Ovary (tissue), 7 donors: ENCODE measurements at regions not wholly inside any gene's neighbourhood (a gene's known extent, or its start where the extent isn't known, plus 50 kb on each side); places are given as distances from the start of the nearest gene placed in this dataset.

ENCODE experiments used
- DNase-seq, 5 donors: peaks; one replicate each; pipeline ENCODE4 v3.0.0-alpha.2; 2019 to 2020
- H3K27ac ChIP-seq, 2 donors: fragments of 200-600 bp; one replicate each; pipeline versions ENCODE4 v1.5.1 to v1.8.0; 2019 to 2022
- H3K27me3 ChIP-seq: fragments of 200-600 bp; one replicate; pipeline ENCODE4 v1.8.0; 2022
- H3K36me3 ChIP-seq: fragments of 200-600 bp; sonication (generic); one replicate; pipeline ENCODE4 v1.5.1; 2019
- H3K4me1 ChIP-seq: one replicate; pipeline ENCODE4 v1.8.1; 2013; ENCODE audit warnings: mild to moderate bottlenecking, moderate library complexity; ENCODE audit not compliant: insufficient read depth
- H3K4me3 ChIP-seq: fragments of 200-600 bp; sonication (generic); one replicate; pipeline ENCODE4 v1.5.1; 2017
- H3K9me3 ChIP-seq, 2 donors: fragments of 200-600 bp in 1 of 2; sonication (generic) in 1 of 2; one replicate each; pipeline versions ENCODE4 v1.5.1 to v1.8.1; 2013 to 2019; ENCODE audit warnings: mild to moderate bottlenecking in 1 of 2, moderate library complexity in 1 of 2
- EP300 ChIP-seq: sonication (generic); formaldehyde crosslinking; IDR thresholded peaks from one replicate; pipeline ENCODE4 v1.6.1; 2017; ENCODE audit warnings: antibody characterized with exemption
- POLR2A ChIP-seq: fragments of 450-650 bp; IDR thresholded peaks from one replicate; pipeline ENCODE4 v1.6.1; 2017; ENCODE audit warnings: antibody characterized with exemption, mild to moderate bottlenecking, moderate library complexity
- WGBS, 3 donors: extraction: QIAGEN DNeasy Blood & Tissue Kit in 1 of 3; methylation state at CpG; one replicate each; pipeline versions ENCODE4 v1.1.5 to v1.1.7; 2013 to 2017; 5-methylcytosine and 5-hydroxymethylcytosine counted together
- intact Hi-C, 4 donors: fragments of 100-400 bp; cut with DNase I; formaldehyde crosslinking; loops; one replicate each; pipeline versions ENCODE4 v1.11.0 to v1.15.1; 2022 to 2023
- TF ChIP-seq, protein P1 (sequence below), 3 donors: fragments of 450-650 bp in 2 of 3; fragments of 200-600 bp in 1 of 3; IDR thresholded peaks; one replicate each; pipeline versions ENCODE4 v1.5.1 to v1.8.0; 2016 to 2022; ENCODE audit warnings: antibody characterized with exemption in 3 of 3, mild to moderate bottlenecking in 1 of 3
- donor health status: DM: no; HTN: no; CAD: no; lungs with moderate emphysema.
- donor health status: DM: no; HTN: no; CAD: no.
- donor health status: Bipolar disorder and iron deficiency.
- donor health status: DM: no; HTN: no; CAD: no.
- donor health status: DM: yes; HTN: yes; CAD: no.

DNA sequence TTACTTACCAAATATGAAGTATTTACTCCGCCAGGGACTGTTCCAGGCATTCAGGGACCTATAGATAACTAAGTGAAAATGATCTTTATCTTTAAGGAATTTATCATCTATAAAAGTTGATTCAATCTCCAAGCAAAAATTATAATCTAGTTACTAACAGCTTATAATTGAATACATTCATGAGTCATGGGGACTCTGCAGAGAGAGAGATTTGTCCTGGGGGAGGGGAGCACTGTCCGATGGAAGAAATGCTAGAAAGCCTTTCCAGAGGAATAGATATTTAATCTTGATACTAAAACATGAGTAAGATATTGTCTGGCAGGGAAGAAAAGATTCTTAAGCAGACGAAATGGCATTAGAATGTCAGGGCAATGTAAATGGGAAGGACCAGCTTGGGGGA, 139.3 kb downstream of the CD164 start:
- H3K4me3 ChIP-seq, result no peak overlapping the region
- no peaks in the 10 kb centered on the region for H3K27me3 ChIP-seq
- 86 to 88% (median 87%) methylated on average over 3 of the region's 3 CpGs for WGBS, 3 donors
- no peaks in the 10 kb centered on the region for H3K4me1 ChIP-seq
- H3K36me3 ChIP-seq, result no peaks in the 10 kb centered on the region
- intact Hi-C loops, result no loop called here
- no peak for DNase-seq
- no peaks in the 10 kb centered on the region for H3K9me3 ChIP-seq
- no peak for TF ChIP-seq EP300
- no peak for TF ChIP-seq POLR2A
- TF ChIP-seq, protein P1, sequence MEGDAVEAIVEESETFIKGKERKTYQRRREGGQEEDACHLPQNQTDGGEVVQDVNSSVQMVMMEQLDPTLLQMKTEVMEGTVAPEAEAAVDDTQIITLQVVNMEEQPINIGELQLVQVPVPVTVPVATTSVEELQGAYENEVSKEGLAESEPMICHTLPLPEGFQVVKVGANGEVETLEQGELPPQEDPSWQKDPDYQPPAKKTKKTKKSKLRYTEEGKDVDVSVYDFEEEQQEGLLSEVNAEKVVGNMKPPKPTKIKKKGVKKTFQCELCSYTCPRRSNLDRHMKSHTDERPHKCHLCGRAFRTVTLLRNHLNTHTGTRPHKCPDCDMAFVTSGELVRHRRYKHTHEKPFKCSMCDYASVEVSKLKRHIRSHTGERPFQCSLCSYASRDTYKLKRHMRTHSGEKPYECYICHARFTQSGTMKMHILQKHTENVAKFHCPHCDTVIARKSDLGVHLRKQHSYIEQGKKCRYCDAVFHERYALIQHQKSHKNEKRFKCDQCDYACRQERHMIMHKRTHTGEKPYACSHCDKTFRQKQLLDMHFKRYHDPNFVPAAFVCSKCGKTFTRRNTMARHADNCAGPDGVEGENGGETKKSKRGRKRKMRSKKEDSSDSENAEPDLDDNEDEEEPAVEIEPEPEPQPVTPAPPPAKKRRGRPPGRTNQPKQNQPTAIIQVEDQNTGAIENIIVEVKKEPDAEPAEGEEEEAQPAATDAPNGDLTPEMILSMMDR (IDR thresholded peaks at IDR 0.05), result no peak
- no peak overlapping the region for H3K27ac ChIP-seq

DNA sequence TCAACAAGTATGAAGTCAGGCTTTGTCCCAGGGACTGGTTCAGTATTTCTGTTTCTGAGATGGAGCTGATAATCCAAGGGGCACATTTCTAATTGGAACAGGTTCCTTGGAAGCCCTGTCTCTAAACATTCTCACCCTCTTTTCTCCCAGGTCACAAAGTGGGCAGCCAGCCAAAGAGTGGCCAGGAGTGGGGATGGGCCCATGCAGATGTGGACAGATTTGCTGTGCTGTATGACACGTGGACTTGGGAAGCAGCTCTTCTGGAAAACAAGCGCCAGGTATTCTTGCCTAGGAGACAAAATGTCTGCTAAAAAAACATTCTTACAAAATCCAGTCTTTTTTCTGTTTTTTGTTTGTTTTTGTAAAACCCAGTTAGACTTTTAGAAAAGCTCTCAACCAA, 140.2 kb downstream of the CD164 start:
- Histone ChIP-seq H3K27me3 (no peaks in the 10 kb centered on the region), H3K4me3 (no peak overlapping the region), H3K27ac (no peak overlapping the region), H3K36me3 (no peaks in the 10 kb centered on the region), H3K4me1 (no peaks in the 10 kb centered on the region), H3K9me3 (no peaks in the 10 kb centered on the region)
- no peak for DNase-seq
- intact Hi-C loops, result no loop called here
- no peak for TF ChIP-seq EP300
- TF ChIP-seq, protein P1 (IDR thresholded peaks at IDR 0.05), result no peak
- no peak for TF ChIP-seq POLR2A
- WGBS, 3 donors, result 63 to 76% (median 70%) methylated on average over 2 of the region's 2 CpGs

DNA sequence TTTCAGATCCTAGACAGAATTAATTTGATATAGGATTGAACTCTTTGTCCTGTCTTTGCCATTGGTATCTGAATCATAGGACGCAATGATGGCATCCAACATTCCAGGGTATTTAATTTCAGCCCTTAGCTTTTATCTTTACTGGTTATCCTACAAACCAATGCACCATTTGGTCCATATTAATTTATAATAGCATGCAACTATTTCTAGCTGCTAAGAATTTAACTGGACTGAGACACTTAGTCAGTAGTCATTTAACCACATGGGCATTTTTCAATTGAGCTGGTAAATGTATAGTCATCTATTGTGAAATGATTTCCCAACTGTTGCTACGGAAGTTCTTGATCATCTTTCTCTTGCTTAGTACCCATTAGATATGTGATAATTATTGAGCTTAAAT, 141.1 kb downstream of the CD164 start:
- Histone ChIP-seq H3K27ac (no peak overlapping the region), H3K27me3 (no peaks in the 10 kb centered on the region), H3K4me3 (no peak overlapping the region), H3K9me3 (no peaks in the 10 kb centered on the region), H3K4me1 (no peaks in the 10 kb centered on the region), H3K36me3 (no peaks in the 10 kb centered on the region)
- TF ChIP-seq POLR2A, result no peak
- TF ChIP-seq EP300, result no peak
- TF ChIP-seq, protein P1 (IDR thresholded peaks at IDR 0.05), result no peak
- intact Hi-C loops, result no loop called here
- WGBS, 3 donors, result 91 to 92% (median 91%) methylated on average over 2 of the region's 2 CpGs
- DNase-seq, result no peak

DNA sequence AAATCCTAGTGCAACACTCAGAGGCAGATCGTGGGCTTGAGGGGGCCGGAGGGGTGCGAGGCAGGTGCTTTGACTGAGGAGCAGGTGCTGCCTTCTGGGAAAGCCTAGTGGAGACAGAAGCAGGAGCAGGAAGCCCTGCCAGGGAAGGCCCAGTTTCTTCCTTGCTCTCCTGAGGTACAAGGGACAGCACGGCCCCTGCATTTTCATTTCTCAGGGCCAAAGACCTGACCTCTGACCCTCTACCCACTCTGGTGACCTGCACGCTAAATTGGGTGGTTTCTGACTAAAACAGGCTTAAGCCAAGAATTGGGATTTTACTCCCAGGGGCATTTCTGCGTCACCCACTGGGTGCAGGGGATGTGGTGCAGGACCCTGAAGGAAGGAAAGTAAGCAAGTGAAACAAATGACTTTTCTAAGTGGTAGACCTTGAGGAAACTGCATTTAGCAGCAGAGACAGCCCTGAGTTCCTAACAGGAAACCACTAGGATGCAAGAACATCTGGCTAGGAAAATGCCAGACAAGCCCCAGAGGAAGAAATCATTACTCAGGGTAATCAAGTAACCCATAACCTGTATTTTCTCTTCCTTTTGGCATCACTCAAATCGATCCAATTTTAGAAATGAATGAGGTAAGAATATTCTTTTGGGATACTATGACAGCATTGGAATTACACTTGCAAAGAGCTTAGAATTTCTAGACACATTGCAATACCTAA, 141.7 kb downstream of the CD164 start:
- Histone ChIP-seq H3K36me3 (no peaks in the 10 kb centered on the region), H3K4me3 (no peak overlapping the region), H3K27me3 (no peaks in the 10 kb centered on the region), H3K27ac (no peak overlapping the region), H3K4me1 (no peaks in the 10 kb centered on the region), H3K9me3 (no peaks in the 10 kb centered on the region)
- intact Hi-C loops, result no loop called here
- no peak for TF ChIP-seq EP300
- TF ChIP-seq, protein P1 (IDR thresholded peaks at IDR 0.05), result no peak
- no peak for TF ChIP-seq POLR2A
- no peak for DNase-seq
- WGBS, 3 donors, result 75 to 80% (median 77%) methylated on average over 7 of the region's 7 CpGs
